Lower leg skin (tissue), 4 donors: ENCODE measurements at regions not wholly inside any gene's neighbourhood (a gene's known extent, or its start where the extent isn't known, plus 50 kb on each side); places are given as distances from the start of the nearest gene placed in this dataset.

ENCODE experiments used
- DNase-seq, 2 donors: peaks; one replicate each; pipeline ENCODE4 v3.0.0-alpha.2; 2019; ENCODE audit warnings: low spot score in 2 of 2
- H3K4me3 ChIP-seq: fragments of 200-600 bp; sonication (generic); 2 replicates; pipeline ENCODE4 v1.5.1; 2017; ENCODE audit warnings: mild to moderate bottlenecking, low read depth; ENCODE audit not compliant: poor library complexity, severe bottlenecking
- CTCF ChIP-seq, 3 donors: fragments of 450-650 bp; IDR thresholded peaks; one replicate each; pipeline ENCODE4 v1.5.1; 2016; ENCODE audit warnings: antibody characterized with exemption in 3 of 3, mild to moderate bottlenecking in 3 of 3, moderate library complexity in 2 of 3
- POLR2A ChIP-seq, 2 donors: fragments of 450-650 bp; IDR thresholded peaks; one replicate each; pipeline ENCODE4 v1.6.1; 2016 to 2017; ENCODE audit warnings: antibody characterized with exemption in 2 of 2, mild to moderate bottlenecking in 1 of 2, moderate library complexity in 1 of 2
- WGBS, 2 donors: methylation state at CpG; one replicate each; pipeline ENCODE4 v1.1.5; 2018; 5-methylcytosine and 5-hydroxymethylcytosine counted together
- intact Hi-C: fragments of 100-400 bp; cut with DNase I; formaldehyde crosslinking; loops from one replicate; pipeline ENCODE4 v1.15.0; 2023; ENCODE audit warnings: low total_unique reads

GRCh38 chr2:77995161-77995560, 473.0 kb upstream of the LRRTM4 start:
- DNase-seq, result no peak
- no peak overlapping the region for H3K4me3 ChIP-seq
- intact Hi-C loops, result no loop called here
- no peak for TF ChIP-seq POLR2A (IDR thresholded peaks at IDR 0.05)

- DNase-seq, result no peak
- 50 to 62% methylated on average over 1 of the region's 1 CpG for WGBS, 2 donors
- intact Hi-C loops, result no loop called here
- no peak for TF ChIP-seq POLR2A (IDR thresholded peaks at IDR 0.05)
- TF ChIP-seq CTCF (IDR thresholded peaks at IDR 0.05), result no peak
- no peak overlapping the region for H3K4me3 ChIP-seq
These were observed 477.2 kb upstream of the LRRTM4 start for GRCh38 chr2:77999376-77999775.

- intact Hi-C loops, result no loop called here
- DNase-seq, result no peak
- TF ChIP-seq POLR2A (IDR thresholded peaks at IDR 0.05) (no peak), CTCF (IDR thresholded peaks at IDR 0.05) (no peak)
- no peak overlapping the region for H3K4me3 ChIP-seq
These were observed 487.1 kb upstream of the LRRTM4 start for GRCh38 chr2:78009289-78009688.

- TF ChIP-seq CTCF (IDR thresholded peaks at IDR 0.05), result no peak
- no peak for TF ChIP-seq POLR2A (IDR thresholded peaks at IDR 0.05)
- DNase-seq, result no peak
- intact Hi-C loops, result no loop called here
- H3K4me3 ChIP-seq, result no peak overlapping the region
- WGBS, 2 donors, result 84 to 87% methylated on average over 2 of the region's 2 CpGs
These were observed 489.1 kb upstream of the LRRTM4 start for GRCh38 chr2:78011251-78011650.

- WGBS, 2 donors, result 44 to 49% methylated on average over 4 of the region's 4 CpGs
- intact Hi-C loops, result no loop called here
- TF ChIP-seq POLR2A (IDR thresholded peaks at IDR 0.05) (no peak), CTCF (IDR thresholded peaks at IDR 0.05) (no peak)
- H3K4me3 ChIP-seq, result no peak overlapping the region
- no peak for DNase-seq
These were observed 498.3 kb upstream of the LRRTM4 start for GRCh38 chr2:78020491-78020890.

- 53% methylated on average over 1 of the region's 1 CpG for WGBS, 2 donors
- TF ChIP-seq CTCF (IDR thresholded peaks at IDR 0.05), result no peak
- no peak for TF ChIP-seq POLR2A (IDR thresholded peaks at IDR 0.05)
- no peak for DNase-seq
- H3K4me3 ChIP-seq, result no peak overlapping the region
- intact Hi-C loops, result no loop called here
These were observed 501.2 kb upstream of the LRRTM4 start for GRCh38 chr2:78023356-78023755.
